GM12874 (cell line): ENCODE measurements at regions not wholly inside any gene's neighbourhood (a gene's known extent, or its start where the extent isn't known, plus 50 kb on each side); places are given as distances from the start of the nearest gene placed in this dataset.

Experiments
- CTCF ChIP-seq: IDR thresholded peaks from 2 replicates; pipeline ENCODE4 v1.5.1; 2011; ENCODE audit warnings: low read depth, mild to moderate bottlenecking, control low read depth, low read length, moderate library complexity; ENCODE audit not compliant: insufficient read depth

GRCh38 chr10:91051829-91052228, 130.9 kb upstream of the ANKRD1 start:
- TF ChIP-seq CTCF: no peak

- no peak for TF ChIP-seq CTCF
These were observed 133.4 kb upstream of the ANKRD1 start for GRCh38 chr10:91054325-91054724.

- no peak for TF ChIP-seq CTCF
These were observed 140.3 kb upstream of the ANKRD1 start for GRCh38 chr10:91061187-91061586.

- no peak for TF ChIP-seq CTCF
These were observed 140.7 kb upstream of the ANKRD1 start for GRCh38 chr10:91061608-91062007.

GRCh38 chr10:91062091-91062490, 141.2 kb upstream of the ANKRD1 start:
- TF ChIP-seq CTCF: no peak

GRCh38 chr10:91071786-91072185, 148.7 kb upstream of the PCGF5 start:
- no peak for TF ChIP-seq CTCF

GRCh38 chr10:91073286-91073979, 147.0 kb upstream of the PCGF5 start:
- TF ChIP-seq CTCF: no peak
